OCI-LY3 (cell line): ENCODE measurements at regions not wholly inside any gene's neighbourhood (a gene's known extent, or its start where the extent isn't known, plus 50 kb on each side); places are given as distances from the start of the nearest gene placed in this dataset.

Experiments
- EZH2phosphoT487 ChIP-seq: fragments of 200-600 bp; shearing (Covaris generic); IDR thresholded peaks from 2 replicates; pipeline ENCODE4 v1.6.1; 2018; ENCODE audit warnings: antibody characterized with exemption, mixed run types, low read depth
- TF ChIP-seq, protein P1 (sequence below): fragments of 200-600, 300-600 bp; sonication (generic); IDR thresholded peaks from 2 replicates; pipeline ENCODE4 v1.5.1; 2014; ENCODE audit warnings: antibody characterized with exemption, low read length, low read depth

DNA sequence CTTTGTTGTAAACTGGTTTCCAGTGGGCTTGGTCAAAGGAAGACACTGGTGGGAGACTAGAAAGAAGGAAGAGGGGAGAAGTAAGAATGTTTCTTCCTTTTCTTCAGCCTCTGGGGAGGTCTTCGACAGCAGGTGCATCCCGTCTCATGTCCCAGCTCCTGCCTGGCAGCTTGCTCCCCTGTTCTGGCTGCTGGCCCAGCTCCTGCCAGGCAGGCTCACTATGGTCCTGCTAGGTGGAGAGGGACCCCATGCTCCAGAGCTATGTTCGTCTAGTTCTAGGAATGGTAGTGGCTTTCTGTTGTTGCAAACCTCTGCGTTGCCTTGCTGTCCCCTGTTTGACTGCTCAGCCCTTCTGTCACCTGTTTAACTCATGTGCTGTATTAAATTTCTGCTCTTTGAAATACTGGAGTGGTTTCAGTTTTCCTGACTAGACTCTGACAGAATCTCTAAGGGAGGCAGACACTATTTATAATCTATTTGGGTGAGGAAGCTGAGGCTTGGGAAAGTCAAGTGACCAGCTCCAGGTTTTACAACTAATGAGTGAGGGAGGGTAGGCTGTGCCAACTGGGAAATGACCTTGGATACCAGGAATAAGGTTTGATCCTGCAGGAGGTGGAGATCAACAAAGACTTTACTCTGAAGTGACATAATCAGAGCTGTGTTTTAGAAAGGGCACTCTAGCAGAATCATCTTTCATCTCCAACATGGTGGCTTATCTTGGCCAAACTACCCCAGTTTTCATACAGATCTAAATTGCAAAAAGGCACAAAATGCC lies 94.7 kb upstream of the DDHD1 start:
- TF ChIP-seq, protein P1, sequence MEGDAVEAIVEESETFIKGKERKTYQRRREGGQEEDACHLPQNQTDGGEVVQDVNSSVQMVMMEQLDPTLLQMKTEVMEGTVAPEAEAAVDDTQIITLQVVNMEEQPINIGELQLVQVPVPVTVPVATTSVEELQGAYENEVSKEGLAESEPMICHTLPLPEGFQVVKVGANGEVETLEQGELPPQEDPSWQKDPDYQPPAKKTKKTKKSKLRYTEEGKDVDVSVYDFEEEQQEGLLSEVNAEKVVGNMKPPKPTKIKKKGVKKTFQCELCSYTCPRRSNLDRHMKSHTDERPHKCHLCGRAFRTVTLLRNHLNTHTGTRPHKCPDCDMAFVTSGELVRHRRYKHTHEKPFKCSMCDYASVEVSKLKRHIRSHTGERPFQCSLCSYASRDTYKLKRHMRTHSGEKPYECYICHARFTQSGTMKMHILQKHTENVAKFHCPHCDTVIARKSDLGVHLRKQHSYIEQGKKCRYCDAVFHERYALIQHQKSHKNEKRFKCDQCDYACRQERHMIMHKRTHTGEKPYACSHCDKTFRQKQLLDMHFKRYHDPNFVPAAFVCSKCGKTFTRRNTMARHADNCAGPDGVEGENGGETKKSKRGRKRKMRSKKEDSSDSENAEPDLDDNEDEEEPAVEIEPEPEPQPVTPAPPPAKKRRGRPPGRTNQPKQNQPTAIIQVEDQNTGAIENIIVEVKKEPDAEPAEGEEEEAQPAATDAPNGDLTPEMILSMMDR = no peak
- no peak for TF ChIP-seq EZH2phosphoT487
